Stimulated activated memory B cell treated with anti-CD40 and anti-IgM and Interleukin-4, amounts not matched to agents 10 μg/mL and 1 μg/mL and 100 μg/mL, for 72 hours (primary cell): ENCODE measurements at regions not wholly inside any gene's neighbourhood (a gene's known extent, or its start where the extent isn't known, plus 50 kb on each side); places are given as distances from the start of the nearest gene placed in this dataset.
A peak's percentile ranks its signal among the peaks of the same experiment; 100 is the strongest.
"Not testable (repeated sequence)": the region's sequence is repeated elsewhere in the genome, so short reads cannot be mapped to it uniquely, and the experiment has no call there.

Source experiments
- ATAC-seq: fragments of 150-1000 bp; cut with Tn5 transposase; 2 replicates; pipeline ENCODE4 v1.10.0; 2021
- H3K27ac Mint-ChIP-seq: one replicate; pipeline ENCODE4 v1.8.0; 2022; ENCODE audit warnings: mild to moderate bottlenecking, mixed read lengths
- H3K27me3 Mint-ChIP-seq: one replicate; pipeline ENCODE4 v1.8.0; 2022; ENCODE audit warnings: mixed read lengths
- H3K36me3 Mint-ChIP-seq: one replicate; pipeline ENCODE4 v1.8.0; 2022; ENCODE audit warnings: mixed read lengths
- H3K4me1 Mint-ChIP-seq: one replicate; pipeline ENCODE4 v1.8.0; 2022; ENCODE audit warnings: mixed read lengths
- H3K4me3 Mint-ChIP-seq: one replicate; pipeline ENCODE4 v1.8.0; 2022; ENCODE audit warnings: mild to moderate bottlenecking, moderate library complexity, mixed read lengths
- H3K9me3 Mint-ChIP-seq: one replicate; pipeline ENCODE4 v1.8.0; 2022; ENCODE audit warnings: mixed read lengths

DNA sequence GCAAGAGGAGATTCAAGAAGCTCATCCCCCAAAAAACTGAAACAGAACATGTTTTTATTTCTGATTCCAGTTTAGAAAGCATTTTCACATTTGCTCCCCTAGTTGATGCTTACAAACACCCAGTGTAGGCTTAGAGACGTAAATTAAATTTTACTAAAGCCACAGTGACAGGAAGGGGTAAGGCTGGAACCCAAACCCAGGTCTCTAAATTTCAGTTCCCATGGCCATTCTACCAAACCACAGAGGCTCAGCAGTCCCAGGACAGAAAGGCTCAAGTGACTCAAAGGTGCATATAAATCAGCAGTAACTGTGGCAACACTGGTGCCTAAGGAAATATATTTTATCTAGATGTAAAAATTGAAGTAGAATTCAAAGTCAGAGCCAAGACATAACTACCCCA, 128.7 kb downstream of the CEP120 start:
- Mint-ChIP-seq H3K9me3 (peaks cover 2% of the 10 kb centered on the region), H3K4me3 (no peak overlapping the region), H3K27ac (no peak overlapping the region), H3K27me3 (peaks cover 21% of the 10 kb centered on the region), H3K4me1 (no peaks in the 10 kb centered on the region), H3K36me3 (no peaks in the 10 kb centered on the region)
- ATAC-seq, result peak; percentile 6

DNA sequence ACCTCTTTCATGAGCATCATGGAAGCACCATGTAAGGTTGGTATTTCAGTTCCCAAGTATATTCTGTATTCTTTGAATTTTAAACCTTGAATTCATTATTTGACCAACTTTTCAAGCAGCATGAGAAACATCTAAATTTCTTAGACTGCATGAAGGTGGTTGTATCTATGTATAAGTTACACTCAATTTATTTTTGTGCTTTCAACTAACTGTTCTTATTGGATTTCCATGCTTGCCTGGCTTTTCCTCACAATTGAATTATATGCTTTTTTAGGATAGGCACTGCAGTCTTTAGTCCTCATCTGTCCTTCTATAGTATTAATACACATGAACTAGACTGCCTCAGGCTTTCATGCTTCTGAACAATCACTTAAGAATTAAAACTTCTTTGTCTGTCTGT, 134.0 kb downstream of the CEP120 start:
- Mint-ChIP-seq H3K9me3 (no peaks in the 10 kb centered on the region), H3K4me3 (no peak overlapping the region), H3K27me3 (peaks cover 49% of the 10 kb centered on the region), H3K27ac (no peak overlapping the region), H3K36me3 (no peaks in the 10 kb centered on the region), H3K4me1 (no peaks in the 10 kb centered on the region)
- no peak for ATAC-seq

DNA sequence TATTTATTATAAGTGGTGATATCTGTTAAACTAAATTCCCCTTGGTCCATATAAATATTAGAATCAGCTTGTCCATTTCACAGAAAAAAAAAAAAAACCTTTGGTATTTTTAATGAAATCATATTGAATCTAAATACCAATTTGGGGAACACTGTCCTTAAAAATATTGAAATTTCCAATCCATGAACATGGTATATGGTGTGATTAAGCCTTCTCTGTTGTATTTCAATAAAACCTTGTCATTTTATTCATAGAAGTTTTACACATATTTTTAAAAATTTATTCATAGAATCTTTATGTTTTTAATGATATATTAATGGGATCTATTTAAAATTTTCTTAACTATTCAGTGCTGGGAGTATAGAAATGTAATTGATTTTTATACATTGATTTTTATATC, 135.3 kb downstream of the CEP120 start:
- no peak overlapping the region for H3K27ac Mint-ChIP-seq
- H3K9me3 Mint-ChIP-seq, result no peaks in the 10 kb centered on the region
- no peak overlapping the region for H3K4me3 Mint-ChIP-seq
- H3K27me3 Mint-ChIP-seq, result peaks cover 49% of the 10 kb centered on the region
- no peaks in the 10 kb centered on the region for H3K36me3 Mint-ChIP-seq
- H3K4me1 Mint-ChIP-seq, result no peaks in the 10 kb centered on the region
- ATAC-seq, result no peak

DNA sequence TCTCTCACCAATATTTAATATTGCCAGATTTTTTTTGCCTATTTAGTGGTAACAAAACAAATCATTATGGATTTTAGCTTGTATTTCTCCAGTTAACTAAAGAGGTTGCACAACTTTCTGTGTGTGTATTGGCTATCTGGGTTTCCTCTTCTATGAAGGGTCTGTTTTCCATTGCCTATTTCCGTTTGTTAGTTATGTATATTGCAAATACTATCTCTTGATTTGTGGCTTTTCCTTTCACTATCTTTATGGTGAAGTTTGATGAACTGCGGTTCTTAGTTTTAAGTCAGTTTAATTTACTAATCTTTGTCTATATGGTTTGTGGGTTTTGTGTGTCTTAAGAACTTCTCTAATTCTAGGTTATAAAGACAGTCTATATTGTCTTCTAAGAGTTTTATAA, 136.3 kb downstream of the CEP120 start:
- H3K27ac Mint-ChIP-seq, result no peak overlapping the region
- no peaks in the 10 kb centered on the region for H3K9me3 Mint-ChIP-seq
- H3K36me3 Mint-ChIP-seq, result no peaks in the 10 kb centered on the region
- peaks cover 45% of the 10 kb centered on the region for H3K27me3 Mint-ChIP-seq
- no peak overlapping the region for H3K4me3 Mint-ChIP-seq
- H3K4me1 Mint-ChIP-seq, result no peaks in the 10 kb centered on the region
- ATAC-seq, result no peak

DNA sequence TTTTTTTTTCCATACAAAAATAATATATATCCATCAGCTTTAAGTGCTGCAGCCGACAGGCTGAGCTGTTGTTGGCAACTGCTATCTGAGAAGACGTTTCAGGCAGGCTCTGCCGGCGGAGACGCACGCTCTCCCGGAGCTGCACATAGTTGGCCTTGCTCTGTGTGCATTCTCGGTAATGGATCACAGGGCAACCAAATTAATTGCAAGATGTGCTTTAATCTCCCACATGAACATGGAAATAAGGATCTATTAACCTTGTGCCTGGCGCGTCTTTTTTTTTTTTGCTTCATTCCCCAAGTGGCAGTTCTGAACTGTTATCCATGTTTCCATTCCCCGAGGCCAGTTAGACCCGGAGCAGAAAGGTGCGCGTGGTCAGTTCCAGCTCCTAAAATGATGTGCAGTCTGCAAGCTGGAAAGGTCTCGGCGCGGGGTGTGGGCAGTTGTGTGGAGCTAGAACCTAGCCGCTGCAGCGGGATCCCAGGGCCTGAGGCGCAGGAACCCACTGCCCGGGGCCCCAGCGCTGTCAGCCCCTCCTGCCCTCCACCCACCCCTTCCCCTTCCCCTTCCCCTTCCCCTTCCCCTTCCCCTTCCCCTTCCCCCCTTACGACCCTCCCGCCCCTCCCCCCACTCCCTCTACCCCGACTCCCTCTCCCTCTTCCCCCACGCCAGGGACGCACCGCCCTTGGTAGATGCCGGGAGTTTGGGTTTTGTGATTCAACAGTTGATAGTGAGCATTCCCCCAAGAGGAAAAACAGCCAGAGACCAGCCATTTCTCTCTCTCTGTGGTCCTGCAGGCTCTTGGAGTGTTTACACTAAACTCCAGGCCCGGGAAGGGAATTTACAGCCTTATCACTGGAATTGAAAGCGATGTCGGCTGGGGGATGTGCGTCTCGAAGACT, 137.8 kb downstream of the CEP120 start:
- Mint-ChIP-seq H3K4me3 (no peak overlapping the region), H3K36me3 (no peaks in the 10 kb centered on the region), H3K9me3 (no peaks in the 10 kb centered on the region), H3K27me3 (peaks cover 38% of the 10 kb centered on the region), H3K27ac (no peak overlapping the region), H3K4me1 (no peaks in the 10 kb centered on the region)
- ATAC-seq, result no peak

DNA sequence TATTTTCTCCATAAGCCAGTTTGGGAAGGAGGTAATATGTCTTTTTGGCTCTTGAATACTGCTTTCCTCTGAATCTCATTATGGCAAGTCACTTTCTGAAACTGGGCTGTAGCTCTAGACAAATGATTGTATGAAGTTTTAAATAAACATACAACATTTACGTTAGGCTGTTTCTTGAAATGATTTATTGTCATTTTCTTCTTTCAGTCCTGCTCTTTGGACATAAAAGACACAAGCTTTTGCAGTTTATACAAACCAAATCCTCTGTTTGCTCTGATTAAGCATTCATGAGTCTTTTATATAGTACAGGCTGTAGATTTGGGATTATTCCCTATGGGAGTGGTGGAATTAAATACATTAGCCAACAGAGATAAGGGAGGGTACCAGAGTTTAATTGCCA, 139.7 kb downstream of the CEP120 start:
- Mint-ChIP-seq H3K4me3 (no peak overlapping the region), H3K9me3 (no peaks in the 10 kb centered on the region), H3K27me3 (peaks cover 30% of the 10 kb centered on the region), H3K36me3 (no peaks in the 10 kb centered on the region), H3K4me1 (no peaks in the 10 kb centered on the region), H3K27ac (no peak overlapping the region)
- ATAC-seq, result no peak

DNA sequence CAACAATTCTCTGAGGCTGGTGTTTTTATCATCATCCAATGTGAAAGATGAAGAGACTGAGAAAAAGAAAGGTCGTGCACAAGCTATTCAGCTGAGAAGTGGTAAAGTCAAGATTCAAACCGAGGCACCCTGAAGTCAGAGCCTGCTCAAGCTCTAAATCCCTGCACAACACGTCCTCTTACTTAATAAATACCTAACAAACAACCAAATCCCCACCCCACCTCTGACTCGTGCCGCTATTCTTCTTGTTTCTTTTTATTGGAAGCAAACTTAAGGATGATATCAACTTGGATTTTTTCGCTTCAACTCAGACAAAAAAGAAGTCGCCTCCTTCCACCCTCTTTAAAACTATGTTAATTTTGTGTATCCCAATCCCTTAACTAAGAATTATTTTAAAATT, 140.2 kb downstream of the CEP120 start:
- ATAC-seq, result no peak
- peaks cover 30% of the 10 kb centered on the region for H3K27me3 Mint-ChIP-seq

DNA sequence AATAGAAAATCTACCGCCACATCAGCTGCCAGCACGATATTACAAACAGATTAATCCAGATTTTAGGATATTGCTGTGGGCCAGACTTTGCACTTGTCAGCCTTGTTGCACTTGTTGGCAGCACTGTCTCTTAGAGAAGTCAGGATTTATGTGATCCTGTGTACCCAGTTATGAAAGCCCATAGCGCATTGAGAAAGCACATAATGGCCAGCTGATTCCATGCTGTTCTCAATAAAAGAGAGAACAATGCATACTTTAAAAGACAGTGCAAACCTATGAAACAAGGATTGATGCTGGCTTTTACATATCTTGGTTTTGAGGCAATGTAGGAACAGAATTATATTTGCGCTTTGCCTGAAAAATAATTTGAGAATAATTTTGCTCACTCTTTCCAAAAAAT, 140.8 kb downstream of the CEP120 start:
- Mint-ChIP-seq H3K27ac (no peak overlapping the region), H3K4me3 (no peak overlapping the region), H3K9me3 (no peaks in the 10 kb centered on the region), H3K27me3 (peaks cover 30% of the 10 kb centered on the region), H3K4me1 (no peaks in the 10 kb centered on the region), H3K36me3 (no peaks in the 10 kb centered on the region)
- no peak for ATAC-seq

More for the DNA sequence above, 140.2 kb downstream of the CEP120 start:
- H3K4me1 Mint-ChIP-seq, result no peaks in the 10 kb centered on the region
- no peaks in the 10 kb centered on the region for H3K36me3 Mint-ChIP-seq
- no peak overlapping the region for H3K27ac Mint-ChIP-seq
- H3K4me3 Mint-ChIP-seq, result no peak overlapping the region
- H3K9me3 Mint-ChIP-seq, result no peaks in the 10 kb centered on the region

DNA sequence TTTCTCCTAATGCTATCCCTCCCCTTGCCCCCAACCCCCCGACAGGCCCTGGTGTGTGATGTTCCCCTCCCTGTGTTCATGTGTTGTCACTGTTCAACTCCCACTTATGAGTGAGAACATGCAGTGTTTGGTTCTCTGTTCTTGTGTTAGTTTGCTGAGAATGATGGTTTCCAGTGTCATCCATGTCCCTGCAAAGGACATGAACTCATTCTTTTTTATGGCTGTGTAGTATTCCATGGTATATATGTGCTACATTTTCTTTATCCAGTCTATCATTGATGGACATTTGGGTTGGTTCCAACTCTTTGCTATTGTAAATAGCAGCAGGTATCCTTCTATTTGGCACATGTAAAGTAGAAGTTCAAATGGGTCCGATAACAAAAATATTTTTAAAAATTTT, 142.3 kb downstream of the CEP120 start:
- H3K4me3 Mint-ChIP-seq, H3K36me3 Mint-ChIP-seq, ATAC-seq, H3K4me1 Mint-ChIP-seq, H3K9me3 Mint-ChIP-seq, H3K27ac Mint-ChIP-seq: not testable (repeated sequence)
- peaks cover 14% of the 10 kb centered on the region for H3K27me3 Mint-ChIP-seq

DNA sequence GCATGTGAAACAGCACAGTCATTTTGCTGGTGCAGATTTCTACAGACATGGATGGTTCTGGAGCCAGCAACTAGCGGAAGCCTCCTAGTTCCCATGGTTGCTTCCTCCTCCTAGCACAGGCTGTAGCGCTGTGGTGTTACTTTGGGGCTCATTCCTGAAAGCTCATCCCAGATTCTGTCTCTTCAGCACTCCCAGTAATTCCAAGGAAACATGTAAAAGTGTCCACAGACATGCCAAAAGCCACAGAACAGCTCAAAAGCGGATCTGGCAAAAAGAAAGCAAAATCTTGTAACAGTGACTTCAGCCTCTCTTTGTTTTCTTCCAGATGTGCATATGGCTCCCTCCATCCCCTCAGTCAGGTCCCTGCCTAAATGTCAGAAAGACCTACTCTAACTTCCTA, 144.1 kb downstream of the CEP120 start:
- Mint-ChIP-seq H3K4me3 (no peak overlapping the region), H3K36me3 (no peaks in the 10 kb centered on the region), H3K27ac (no peak overlapping the region), H3K27me3 (no peaks in the 10 kb centered on the region), H3K4me1 (no peaks in the 10 kb centered on the region), H3K9me3 (no peaks in the 10 kb centered on the region)
- ATAC-seq, result no peak

DNA sequence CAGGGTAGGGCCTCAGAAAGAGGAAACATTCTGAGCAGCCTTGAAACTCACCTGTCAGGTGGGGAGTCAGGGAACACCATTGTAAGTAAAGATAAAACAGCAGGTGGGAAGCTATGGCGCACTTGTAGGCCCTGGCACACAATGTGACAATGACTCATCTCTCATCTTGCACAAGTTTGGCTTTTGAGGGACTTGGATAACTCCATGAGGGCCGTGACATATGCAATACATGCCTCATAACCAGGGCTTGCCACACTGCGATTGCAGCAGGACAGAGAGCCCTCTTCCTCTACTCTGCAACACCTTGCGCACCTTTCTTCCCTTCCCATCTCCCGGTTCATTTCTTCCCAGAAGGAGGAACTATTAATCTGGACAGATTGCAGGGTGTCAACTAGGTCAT, 144.9 kb downstream of the CEP120 start:
- Mint-ChIP-seq H3K36me3 (no peaks in the 10 kb centered on the region), H3K4me1 (no peaks in the 10 kb centered on the region), H3K9me3 (no peaks in the 10 kb centered on the region), H3K27me3 (no peaks in the 10 kb centered on the region), H3K4me3 (no peak overlapping the region), H3K27ac (no peak overlapping the region)
- ATAC-seq, result no peak

DNA sequence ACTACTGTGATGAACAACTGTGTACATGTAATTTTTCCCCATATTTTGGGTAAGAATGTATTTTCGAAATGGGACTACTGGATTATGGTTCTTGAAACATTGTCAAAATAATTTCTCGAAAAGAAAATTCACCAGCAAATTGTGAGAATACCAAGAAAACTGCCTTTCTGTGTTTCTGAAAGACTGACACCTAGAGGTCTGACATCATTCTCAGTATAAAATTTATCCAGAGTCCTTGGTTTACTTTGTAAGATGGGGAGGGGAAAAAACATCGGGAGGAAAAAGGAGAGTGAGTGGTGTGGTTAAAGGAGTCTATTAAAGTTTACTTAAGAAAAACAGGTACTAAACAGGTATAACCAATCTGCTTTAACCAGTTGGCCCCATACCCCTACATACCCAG, 149.2 kb downstream of the CEP120 start:
- no peaks in the 10 kb centered on the region for H3K9me3 Mint-ChIP-seq
- no peak overlapping the region for H3K27ac Mint-ChIP-seq
- H3K4me1 Mint-ChIP-seq, result no peaks in the 10 kb centered on the region
- no peak overlapping the region for H3K4me3 Mint-ChIP-seq
- no peaks in the 10 kb centered on the region for H3K27me3 Mint-ChIP-seq
- no peaks in the 10 kb centered on the region for H3K36me3 Mint-ChIP-seq
- no peak for ATAC-seq

DNA sequence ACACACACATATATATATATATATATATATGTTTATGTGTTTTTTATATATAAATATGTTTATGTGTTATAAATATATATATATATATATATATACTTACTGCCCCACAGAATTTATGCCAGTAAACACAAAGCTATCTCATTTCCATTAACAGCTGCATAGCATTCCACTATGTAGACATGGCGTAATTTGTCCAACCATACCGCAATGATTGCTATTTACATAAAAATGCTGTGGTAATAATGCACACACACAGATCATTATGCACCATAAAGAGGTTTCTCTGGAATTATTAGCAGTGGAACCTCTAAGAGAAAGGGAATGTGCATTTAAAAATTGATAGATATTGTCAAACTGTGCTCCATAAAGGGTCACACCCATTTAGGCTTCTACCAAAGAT, 150.1 kb downstream of the CEP120 start:
- H3K4me3 Mint-ChIP-seq, result no peak overlapping the region
- no peaks in the 10 kb centered on the region for H3K36me3 Mint-ChIP-seq
- no peaks in the 10 kb centered on the region for H3K4me1 Mint-ChIP-seq
- no peak overlapping the region for H3K27ac Mint-ChIP-seq
- no peaks in the 10 kb centered on the region for H3K27me3 Mint-ChIP-seq
- no peaks in the 10 kb centered on the region for H3K9me3 Mint-ChIP-seq
- no peak for ATAC-seq

DNA sequence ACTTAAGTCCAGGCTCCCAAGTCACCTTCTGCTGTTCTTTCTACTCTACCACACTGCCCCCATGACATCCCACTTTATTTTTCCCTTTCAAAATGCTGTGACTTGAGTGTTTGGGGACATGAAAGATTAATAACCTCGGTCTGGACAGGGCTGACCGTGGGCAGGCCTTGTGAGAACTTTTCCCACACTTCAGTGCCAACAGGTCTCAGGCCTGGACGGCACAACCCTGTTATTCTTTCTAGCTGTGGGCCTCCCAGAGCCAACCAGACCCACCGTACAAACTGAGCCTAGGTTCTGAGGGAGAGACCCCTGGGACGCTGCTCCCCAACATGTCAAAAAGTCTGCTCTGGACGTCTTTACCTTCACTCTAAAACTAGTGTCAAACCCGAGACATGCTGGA, 153.4 kb downstream of the CEP120 start:
- no peaks in the 10 kb centered on the region for H3K4me1 Mint-ChIP-seq
- H3K9me3 Mint-ChIP-seq, result no peaks in the 10 kb centered on the region
- ATAC-seq, result no peak
- no peak overlapping the region for H3K27ac Mint-ChIP-seq
- H3K27me3 Mint-ChIP-seq, result no peaks in the 10 kb centered on the region
- H3K4me3 Mint-ChIP-seq, result no peak overlapping the region
- no peaks in the 10 kb centered on the region for H3K36me3 Mint-ChIP-seq

DNA sequence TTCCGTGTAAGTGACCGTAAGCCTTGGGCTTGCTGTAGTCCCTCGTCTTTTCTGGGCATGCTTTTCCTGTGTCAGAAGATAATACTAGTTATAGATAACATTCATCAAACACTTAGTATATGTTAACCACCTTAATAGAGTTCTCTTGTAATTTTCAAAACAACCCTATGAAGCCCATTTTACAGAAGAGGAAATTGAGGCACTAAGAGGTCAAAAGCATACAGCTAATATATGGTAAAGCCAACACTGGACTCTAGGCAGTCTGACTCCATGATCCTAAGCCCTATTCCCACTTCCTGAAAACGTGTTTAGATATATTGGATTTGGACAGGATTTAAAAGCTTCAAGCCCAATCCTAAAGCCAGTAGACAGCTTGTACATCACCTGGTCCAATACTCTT, 153.8 kb downstream of the CEP120 start:
- H3K36me3 Mint-ChIP-seq, result no peaks in the 10 kb centered on the region
- H3K9me3 Mint-ChIP-seq, result no peaks in the 10 kb centered on the region
- ATAC-seq, result no peak
- H3K4me1 Mint-ChIP-seq, result no peaks in the 10 kb centered on the region
- no peaks in the 10 kb centered on the region for H3K27me3 Mint-ChIP-seq
- no peak overlapping the region for H3K27ac Mint-ChIP-seq
- no peak overlapping the region for H3K4me3 Mint-ChIP-seq

DNA sequence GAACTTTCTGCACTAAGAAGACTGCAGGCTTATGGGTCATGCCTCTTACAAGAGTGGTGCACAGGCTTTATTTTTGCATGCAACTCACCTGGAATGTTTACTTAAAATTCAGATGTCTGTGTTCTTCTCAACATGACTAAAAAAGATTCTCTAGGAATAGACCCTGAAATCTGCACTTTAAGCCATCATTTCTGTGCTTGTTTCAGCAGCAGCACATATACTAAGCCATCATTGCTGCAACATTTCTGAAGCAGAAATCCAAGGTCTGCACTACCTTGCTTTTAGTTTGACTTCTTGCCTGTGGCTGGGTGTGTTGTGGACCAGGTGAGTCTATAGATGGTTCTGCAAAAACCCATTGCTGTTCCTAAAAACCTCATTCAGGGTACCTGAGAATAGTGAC, 156.8 kb downstream of the CEP120 start:
- ATAC-seq, result no peak
- no peaks in the 10 kb centered on the region for H3K9me3 Mint-ChIP-seq
- no peaks in the 10 kb centered on the region for H3K4me1 Mint-ChIP-seq
- peaks cover under 1% of the 10 kb centered on the region for H3K27me3 Mint-ChIP-seq
- H3K4me3 Mint-ChIP-seq, result no peak overlapping the region
- no peaks in the 10 kb centered on the region for H3K36me3 Mint-ChIP-seq
- no peak overlapping the region for H3K27ac Mint-ChIP-seq
